Neural cell (in vitro differentiated cells): ENCODE measurements at regions not wholly inside any gene's neighbourhood (a gene's known extent, or its start where the extent isn't known, plus 50 kb on each side); places are given as distances from the start of the nearest gene placed in this dataset.

ENCODE experiments used
- H2AFZ ChIP-seq: fragments of 200-600, 300-800 bp; sonication (generic), shearing (Covaris generic); 2 replicates; pipeline ENCODE4 v1.6.0; 2014; ENCODE audit warnings: low read depth, mild to moderate bottlenecking, antibody characterized with exemption, low read length, moderate library complexity
- H3F3A ChIP-seq: fragments of 200-600 bp; shearing (Covaris generic); 2 replicates; pipeline ENCODE4 v1.6.1; 2016; ENCODE audit warnings: mild to moderate bottlenecking, moderate library complexity, mixed read lengths, antibody characterized with exemption, low read length; ENCODE audit not compliant: insufficient read depth, poor library complexity, severe bottlenecking
- H3K27ac ChIP-seq: fragments of 200-600, 300-800 bp; sonication (generic), shearing (Covaris generic); 2 replicates; pipeline ENCODE4 v1.5.1; 2014; ENCODE audit warnings: mild to moderate bottlenecking, low read length, moderate library complexity
- H3K27me3 ChIP-seq: fragments of 300-800, 200-600 bp; sonication (generic), shearing (Covaris generic); 2 replicates; pipeline ENCODE4 v1.6.0; 2014; ENCODE audit warnings: mild to moderate bottlenecking, low read depth, low read length, moderate library complexity; ENCODE audit not compliant: insufficient read depth
- H3K36me3 ChIP-seq: fragments of 300-800, 200-600 bp; sonication (generic), shearing (Covaris generic); 2 replicates; pipeline ENCODE4 v1.5.1; 2014; ENCODE audit warnings: mild to moderate bottlenecking, antibody characterized with exemption, low read length, moderate library complexity; ENCODE audit not compliant: insufficient read depth
- H3K4me2 ChIP-seq: fragments of 300-800, 200-600 bp; sonication (generic), shearing (Covaris generic); 2 replicates; pipeline ENCODE4 v1.6.0; 2014; ENCODE audit warnings: mild to moderate bottlenecking, low read length
- H3K4me3 ChIP-seq: fragments of 300-800, 200-600 bp; sonication (generic), shearing (Covaris generic); 2 replicates; pipeline ENCODE4 v1.5.1; 2014; ENCODE audit warnings: mild to moderate bottlenecking, low read length, moderate library complexity
- H3K79me2 ChIP-seq: fragments of 200-600 bp; shearing (Covaris generic); replicated peaks from 2 replicates; pipeline ENCODE4 v1.6.0; 2014; ENCODE audit warnings: mild to moderate bottlenecking, low read length, moderate library complexity; ENCODE audit not compliant: insufficient read depth
- H3K9ac ChIP-seq: fragments of 300-800, 200-600 bp; sonication (generic), shearing (Covaris generic); 2 replicates; pipeline ENCODE4 v1.6.1; 2016; ENCODE audit warnings: mild to moderate bottlenecking, low read length, mixed read lengths
- H3K9me2 ChIP-seq: fragments of 200-600 bp; shearing (Covaris generic); 2 replicates; pipeline ENCODE4 v1.6.1; 2016; ENCODE audit warnings: mild to moderate bottlenecking, low read length, mixed read lengths; ENCODE audit not compliant: insufficient read depth
- H3K9me3 ChIP-seq: fragments of 200-600, 300-800 bp; sonication (generic), shearing (Covaris generic); 2 replicates; pipeline ENCODE4 v1.6.1; 2016; ENCODE audit warnings: mild to moderate bottlenecking, mixed run types, low read length, moderate library complexity, mixed read lengths
- H4K20me1 ChIP-seq: fragments of 200-600 bp; shearing (Covaris generic); 2 replicates; pipeline ENCODE4 v1.6.1; 2016; ENCODE audit warnings: mild to moderate bottlenecking, mixed run types; ENCODE audit not compliant: insufficient read depth
- CTCF ChIP-seq: fragments of 450-650 bp; IDR thresholded peaks from 2 replicates; pipeline ENCODE4 v1.5.1; 2014; ENCODE audit warnings: antibody characterized with exemption, mild to moderate bottlenecking, moderate library complexity; ENCODE audit not compliant: poor library complexity, severe bottlenecking
- EP300 ChIP-seq: fragments of 450-650 bp; conservative IDR thresholded peaks from 2 replicates; pipeline ENCODE4 v1.6.1; 2014; ENCODE audit warnings: antibody characterized with exemption, mild to moderate bottlenecking, moderate library complexity; ENCODE audit not compliant: poor library complexity, severe bottlenecking
- EZH2 ChIP-seq: fragments of 200-600, 300-800 bp; shearing (Covaris generic), sonication (generic); IDR thresholded peaks from 2 replicates; pipeline ENCODE4 v1.6.1; 2014; ENCODE audit warnings: antibody characterized with exemption, low read length, borderline replicate concordance, mild to moderate bottlenecking; ENCODE audit not compliant: insufficient read depth, poor library complexity, severe bottlenecking
- MXI1 ChIP-seq: fragments of 450-650 bp; conservative IDR thresholded peaks from 2 replicates; pipeline ENCODE4 v1.6.1; 2014; ENCODE audit warnings: antibody characterized with exemption, mild to moderate bottlenecking; ENCODE audit not compliant: poor library complexity, severe bottlenecking
- POLR2AphosphoS5 ChIP-seq: IDR thresholded peaks from 2 replicates; pipeline ENCODE4 v1.6.1; 2012
- RAD21 ChIP-seq: fragments of 450-650 bp; conservative IDR thresholded peaks from 2 replicates; pipeline ENCODE4 v1.6.1; 2014; ENCODE audit warnings: antibody characterized with exemption, mild to moderate bottlenecking, moderate library complexity
- REST ChIP-seq: IDR thresholded peaks from 2 replicates; pipeline ENCODE4 v1.6.1; 2012; ENCODE audit warnings: borderline replicate concordance
- SMC3 ChIP-seq: fragments of 450-650 bp; conservative IDR thresholded peaks from 2 replicates; pipeline ENCODE4 v1.6.1; 2014; ENCODE audit warnings: antibody characterized with exemption, mild to moderate bottlenecking, moderate library complexity; ENCODE audit not compliant: poor library complexity
- TAF1 ChIP-seq: IDR thresholded peaks from 2 replicates; pipeline ENCODE4 v1.6.1; 2012; ENCODE audit warnings: low read depth

- H3K27me3 ChIP-seq: no peaks in the 10 kb centered on the region
- no peaks in the 10 kb centered on the region for H4K20me1 ChIP-seq
- no peaks in the 10 kb centered on the region for H3K9me3 ChIP-seq
- no peak overlapping the region for H2AFZ ChIP-seq
- H3K27ac ChIP-seq: no peak overlapping the region
- H3F3A ChIP-seq: no peaks in the 10 kb centered on the region
- H3K79me2 ChIP-seq: no peaks in the 10 kb centered on the region
- no peaks in the 10 kb centered on the region for H3K9me2 ChIP-seq
- no peak overlapping the region for H3K9ac ChIP-seq
- TF ChIP-seq EP300 (no peak), MXI1 (no peak), RAD21 (no peak), POLR2AphosphoS5 (no peak), EZH2 (no peak), CTCF (no peak), REST (no peak), TAF1 (no peak), SMC3 (no peak)
- H3K4me2 ChIP-seq: no peak overlapping the region
- H3K4me3 ChIP-seq: no peak overlapping the region
- H3K36me3 ChIP-seq: no peaks in the 10 kb centered on the region
Measured at GRCh38 chr18:1891641-1892040, 679.7 kb downstream of the METTL4 start.

GRCh38 chr18:1892191-1892590 lies 679.1 kb downstream of the METTL4 start:
- H3F3A ChIP-seq: no peaks in the 10 kb centered on the region
- no peaks in the 10 kb centered on the region for H3K79me2 ChIP-seq
- no peak overlapping the region for H3K9ac ChIP-seq
- no peaks in the 10 kb centered on the region for H3K27me3 ChIP-seq
- no peaks in the 10 kb centered on the region for H3K9me2 ChIP-seq
- no peaks in the 10 kb centered on the region for H4K20me1 ChIP-seq
- no peak overlapping the region for H3K27ac ChIP-seq
- H3K4me3 ChIP-seq: no peak overlapping the region
- no peaks in the 10 kb centered on the region for H3K9me3 ChIP-seq
- H2AFZ ChIP-seq: no peak overlapping the region
- no peaks in the 10 kb centered on the region for H3K36me3 ChIP-seq
- H3K4me2 ChIP-seq: no peak overlapping the region
- TF ChIP-seq MXI1 (no peak), TAF1 (no peak), EP300 (no peak), RAD21 (no peak), REST (no peak), SMC3 (no peak), POLR2AphosphoS5 (no peak)
